Sigmoid colon (tissue), 6 donors: ENCODE measurements at regions not wholly inside any gene's neighbourhood (a gene's known extent, or its start where the extent isn't known, plus 50 kb on each side); places are given as distances from the start of the nearest gene placed in this dataset.
A peak's percentile ranks its signal among the peaks of the same experiment; 100 is the strongest.
"Not testable (repeated sequence)": the region's sequence is repeated elsewhere in the genome, so short reads cannot be mapped to it uniquely, and the experiment has no call there.

ENCODE experiments used
- DNase-seq: peaks from one replicate; pipeline ENCODE4 v3.0.0-alpha.2; 2019
- H3K27ac ChIP-seq, 4 donors: fragments of 200-600 bp; sonication (generic); one replicate each; pipeline ENCODE4 v1.5.1; 2016 to 2019; ENCODE audit warnings: mild to moderate bottlenecking in 1 of 4
- H3K27me3 ChIP-seq, 3 donors: fragments of 200-600 bp; sonication (generic); one replicate each; pipeline ENCODE4 v1.5.1; 2019; ENCODE audit warnings: mild to moderate bottlenecking in 1 of 3
- H3K36me3 ChIP-seq, 4 donors: fragments of 200-600 bp; sonication (generic); one replicate each; pipeline ENCODE4 v1.5.1; 2016 to 2019
- H3K4me1 ChIP-seq, 4 donors: fragments of 200-600 bp; sonication (generic); one replicate each; pipeline ENCODE4 v1.5.1; 2017 to 2019
- H3K4me3 ChIP-seq, 4 donors: fragments of 200-600 bp; sonication (generic); one replicate each; pipeline ENCODE4 v1.5.1; 2017 to 2019; ENCODE audit warnings: mild to moderate bottlenecking in 2 of 4, moderate library complexity in 1 of 4
- H3K9me3 ChIP-seq, 4 donors: fragments of 200-600 bp in 3 of 4; sonication (generic) in 3 of 4; one replicate each; pipeline versions ENCODE4 v1.5.1 to v1.6.1; 2013 to 2019
- CTCF ChIP-seq, 4 experiments: fragments of 450-650 bp in 3 of 4; fragments of 200-600 bp in 1 of 4; IDR thresholded peaks; one replicate each; pipeline ENCODE4 v1.5.1; 2016 to 2019; ENCODE audit warnings: antibody characterized with exemption in 4 of 4, mild to moderate bottlenecking in 3 of 4, moderate library complexity in 2 of 4
- EP300 ChIP-seq, 4 donors: sonication (generic); formaldehyde crosslinking; IDR thresholded peaks; one replicate each; pipeline ENCODE4 v1.6.1; 2017; ENCODE audit warnings: antibody characterized with exemption in 4 of 4
- POLR2A ChIP-seq, 2 donors: fragments of 450-650 bp; IDR thresholded peaks; one replicate each; pipeline ENCODE4 v1.6.1; 2016; ENCODE audit warnings: antibody characterized with exemption in 2 of 2, mild to moderate bottlenecking in 2 of 2, moderate library complexity in 2 of 2
- POLR2AphosphoS5 ChIP-seq, 4 donors: sonication (generic); formaldehyde crosslinking; IDR thresholded peaks; one replicate each; pipeline ENCODE4 v1.6.1; 2017; ENCODE audit warnings: antibody characterized with exemption in 4 of 4
- WGBS, 2 donors: extraction: QIAGEN DNeasy Blood & Tissue Kit; methylation state at CpG; one replicate each; pipeline ENCODE4 v1.1.7; 2013; 5-methylcytosine and 5-hydroxymethylcytosine counted together
- intact Hi-C: fragments of 100-400 bp; cut with DNase I; formaldehyde crosslinking; loops from one replicate; pipeline ENCODE4 v1.15.1; 2023
- donor health status: healthy with polysubstance abuse.
- donor health status: healthy.

DNA sequence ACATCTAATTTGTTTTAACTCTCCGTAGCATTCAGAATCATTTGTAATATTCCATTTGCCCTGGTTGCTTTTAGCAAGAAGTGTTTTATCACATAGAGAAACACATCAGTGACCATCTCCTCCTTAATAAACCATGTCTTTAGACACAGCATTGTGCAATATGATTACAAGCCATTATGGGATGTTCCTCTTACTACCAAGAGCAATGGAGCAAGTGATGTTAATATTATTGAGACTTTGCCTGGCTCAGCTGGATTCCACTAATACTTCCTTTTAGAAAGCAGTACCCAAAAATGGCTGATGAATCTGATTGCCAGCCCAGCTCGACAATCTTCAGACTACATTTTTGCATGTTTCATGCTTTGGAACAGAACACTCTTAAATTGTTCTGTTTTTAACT is 364.2 kb downstream of the OSTF1 start:
- Histone ChIP-seq H3K9me3 (no peaks in the 10 kb centered on the region), H3K27ac (peak overlapping the region in 1 of 4 donors; percentile 41), H3K27me3 (no peaks in the 10 kb centered on the region), H3K4me3 (no peak overlapping the region), H3K36me3 (no peaks in the 10 kb centered on the region), H3K4me1 (peaks cover 0 to 17% (median 13%) of the 10 kb centered on the region in 4 donors)
- intact Hi-C loops, result no loop called here
- 86 to 93% methylated on average over 2 of the region's 2 CpGs for WGBS, 2 donors
- TF ChIP-seq EP300 (IDR thresholded peaks at IDR 0.05) (no peak), POLR2AphosphoS5 (IDR thresholded peaks at IDR 0.05) (peak in 1 of 4 donors; percentile 26)
- no peak for DNase-seq

DNA sequence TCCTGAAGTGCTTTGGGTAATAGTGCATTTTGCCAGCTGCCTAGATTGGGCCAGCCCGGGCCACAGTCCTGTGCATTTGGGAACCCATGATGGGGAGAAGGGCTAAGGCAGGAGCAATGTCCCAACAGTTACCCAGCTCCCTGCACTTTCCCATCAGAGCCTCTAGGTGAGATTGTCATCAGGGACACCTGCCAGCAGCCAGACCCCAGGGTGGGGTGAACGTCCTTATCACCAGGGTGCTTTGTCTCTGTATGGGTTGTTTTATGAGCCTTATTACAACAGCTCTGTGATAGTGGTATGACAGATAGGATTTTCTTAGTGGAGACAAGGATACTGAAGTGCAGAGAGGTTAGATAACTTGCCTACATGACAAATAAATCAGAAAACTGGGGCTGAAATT is 365.7 kb downstream of the OSTF1 start:
- H3K4me1 ChIP-seq, result peaks cover 0 to 17% (median 11%) of the 10 kb centered on the region in 4 donors
- no peak overlapping the region for H3K27ac ChIP-seq
- no peaks in the 10 kb centered on the region for H3K9me3 ChIP-seq
- H3K4me3 ChIP-seq, result no peak overlapping the region
- intact Hi-C loops, result no loop called here
- H3K27me3 ChIP-seq, result no peaks in the 10 kb centered on the region
- no peak for TF ChIP-seq POLR2AphosphoS5 (IDR thresholded peaks at IDR 0.05)
- TF ChIP-seq EP300 (IDR thresholded peaks at IDR 0.05), result no peak
- no peaks in the 10 kb centered on the region for H3K36me3 ChIP-seq
- no peak for DNase-seq
- 45 to 75% methylated on average over 2 of the region's 2 CpGs for WGBS, 2 donors

DNA sequence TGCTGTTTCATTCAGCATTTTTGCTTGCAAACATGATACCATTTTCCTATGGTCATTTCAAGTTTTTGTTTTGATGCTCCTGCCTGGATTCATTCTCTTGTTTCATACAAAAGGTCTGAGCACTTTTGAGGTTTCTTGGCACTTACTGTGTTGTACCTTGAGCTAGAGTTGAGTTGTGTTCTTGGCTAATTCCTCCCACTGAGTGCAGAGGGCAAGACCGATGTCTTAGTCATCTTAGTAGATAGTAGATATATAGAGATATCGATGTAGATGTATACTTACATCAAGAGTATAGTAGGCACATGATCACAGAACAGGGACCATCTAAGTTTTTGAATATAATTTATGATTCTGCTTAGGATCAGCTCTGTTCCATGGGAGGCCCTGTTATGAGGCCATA is 366.6 kb downstream of the OSTF1 start:
- intact Hi-C loops, result no loop called here
- DNase-seq, result no peak
- H3K27ac ChIP-seq, result peak overlapping the region in 1 of 4 donors; percentile 43
- WGBS, 2 donors, result 94 to 97% methylated on average over 2 of the region's 2 CpGs
- no peaks in the 10 kb centered on the region for H3K9me3 ChIP-seq
- TF ChIP-seq POLR2AphosphoS5 (IDR thresholded peaks at IDR 0.05) (no peak), EP300 (IDR thresholded peaks at IDR 0.05) (no peak), CTCF (IDR thresholded peaks at IDR 0.05) (no peak), POLR2A (IDR thresholded peaks at IDR 0.05) (no peak)
- H3K4me1 ChIP-seq, result peaks cover 0 to 17% (median 11%) of the 10 kb centered on the region in 4 donors
- no peak overlapping the region for H3K4me3 ChIP-seq
- no peaks in the 10 kb centered on the region for H3K36me3 ChIP-seq
- no peaks in the 10 kb centered on the region for H3K27me3 ChIP-seq

DNA sequence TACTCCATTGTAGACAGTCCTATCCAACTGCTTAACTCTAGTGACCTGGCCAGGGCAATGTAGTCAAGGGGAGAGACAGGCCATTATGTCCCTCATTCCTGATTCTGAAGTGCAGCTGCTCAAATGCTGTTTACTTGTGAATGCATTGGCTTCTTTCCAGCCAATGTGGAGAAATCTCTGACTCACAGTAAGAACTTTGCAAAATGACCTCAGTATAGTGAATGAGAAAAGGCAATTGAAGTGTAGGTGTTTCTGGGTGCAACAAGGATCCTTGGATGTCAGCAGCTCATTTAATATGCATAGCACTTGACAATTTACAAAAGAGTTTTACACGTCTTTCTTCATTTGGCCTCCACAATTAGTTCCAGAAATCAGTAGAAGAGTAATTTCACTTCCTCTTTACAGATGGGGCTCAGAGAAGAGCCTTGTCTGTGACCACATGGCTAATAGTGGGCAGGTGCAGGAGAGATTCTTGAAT is 367.2 kb downstream of the OSTF1 start:
- Histone ChIP-seq H3K27me3 (no peaks in the 10 kb centered on the region), H3K36me3 (no peaks in the 10 kb centered on the region), H3K27ac (peak overlapping the region in 1 of 4 donors; percentile 43), H3K4me3 (no peak overlapping the region), H3K9me3 (no peaks in the 10 kb centered on the region), H3K4me1 (peaks cover 0 to 17% (median 11%) of the 10 kb centered on the region in 4 donors)
- DNase-seq, result no peak
- intact Hi-C loops, result no loop called here
- TF ChIP-seq CTCF (IDR thresholded peaks at IDR 0.05), result no peak
- TF ChIP-seq POLR2AphosphoS5 (IDR thresholded peaks at IDR 0.05), result no peak
- no peak for TF ChIP-seq EP300 (IDR thresholded peaks at IDR 0.05)
- TF ChIP-seq POLR2A (IDR thresholded peaks at IDR 0.05), result no peak
- WGBS, 2 donors, result 14 to 24% methylated on average over 1 of the region's 1 CpG

DNA sequence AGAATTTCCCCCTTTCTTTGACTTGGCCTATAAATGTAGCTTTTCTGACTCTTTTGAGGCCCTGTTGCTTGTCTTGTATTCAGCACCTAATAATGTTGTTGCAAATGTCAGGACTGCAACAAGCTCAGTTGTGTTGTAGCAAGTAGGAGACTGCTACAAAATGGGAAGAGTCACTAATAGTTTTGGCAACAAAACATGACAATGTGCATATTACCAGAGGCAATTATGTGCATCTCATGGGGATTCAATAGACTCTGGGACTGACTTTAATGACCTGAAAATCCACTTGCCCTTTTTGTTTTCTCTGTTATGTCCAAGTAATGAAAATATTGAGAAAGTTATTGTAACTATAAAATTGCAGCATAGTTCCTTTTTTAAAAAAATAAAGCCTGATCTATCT is 368.4 kb downstream of the OSTF1 start:
- H3K36me3 ChIP-seq, result no peaks in the 10 kb centered on the region
- H3K9me3 ChIP-seq, result no peaks in the 10 kb centered on the region
- H3K27me3 ChIP-seq, result no peaks in the 10 kb centered on the region
- H3K27ac ChIP-seq, result no peak overlapping the region
- no peak overlapping the region for H3K4me3 ChIP-seq
- peaks cover 0 to 9% (median 3%) of the 10 kb centered on the region in 4 donors for H3K4me1 ChIP-seq
- intact Hi-C loops, result no loop called here
- no peak for DNase-seq
- TF ChIP-seq EP300 (IDR thresholded peaks at IDR 0.05), result no peak
- no peak for TF ChIP-seq POLR2AphosphoS5 (IDR thresholded peaks at IDR 0.05)
- TF ChIP-seq POLR2A (IDR thresholded peaks at IDR 0.05), result no peak
- no peak for TF ChIP-seq CTCF (IDR thresholded peaks at IDR 0.05)

GRCh38 chr9:75457474-75458011 is 369.2 kb downstream of the OSTF1 start:
- intact Hi-C loops, result no loop called here
- Histone ChIP-seq H3K27me3 (no peaks in the 10 kb centered on the region), H3K9me3 (no peaks in the 10 kb centered on the region), H3K36me3 (no peaks in the 10 kb centered on the region), H3K4me3 (no peak overlapping the region), H3K4me1 (peaks cover 0 to under 1% (median 0%) of the 10 kb centered on the region in 4 donors), H3K27ac (no peak overlapping the region)
- no peak for DNase-seq
- no peak for TF ChIP-seq EP300 (IDR thresholded peaks at IDR 0.05)
- TF ChIP-seq CTCF (IDR thresholded peaks at IDR 0.05), result no peak
- TF ChIP-seq POLR2AphosphoS5 (IDR thresholded peaks at IDR 0.05), result no peak
- no peak for TF ChIP-seq POLR2A (IDR thresholded peaks at IDR 0.05)
- WGBS, 2 donors, result 93% methylated on average over 6 of the region's 6 CpGs

GRCh38 chr9:75459311-75459710 is 371.0 kb downstream of the OSTF1 start:
- H3K9me3 ChIP-seq, DNase-seq, H3K27ac ChIP-seq, H3K4me3 ChIP-seq, H3K4me1 ChIP-seq, H3K36me3 ChIP-seq, intact Hi-C loops, H3K27me3 ChIP-seq: not testable (repeated sequence)
- 19 to 48% methylated on average over 4 of the region's 4 CpGs for WGBS, 2 donors
